ENCODE measurements at regions not wholly inside any gene's neighbourhood (a gene's known extent, or its start where the extent isn't known, plus 50 kb on each side); places are given as distances from the start of the nearest gene placed in this dataset.

DNA sequence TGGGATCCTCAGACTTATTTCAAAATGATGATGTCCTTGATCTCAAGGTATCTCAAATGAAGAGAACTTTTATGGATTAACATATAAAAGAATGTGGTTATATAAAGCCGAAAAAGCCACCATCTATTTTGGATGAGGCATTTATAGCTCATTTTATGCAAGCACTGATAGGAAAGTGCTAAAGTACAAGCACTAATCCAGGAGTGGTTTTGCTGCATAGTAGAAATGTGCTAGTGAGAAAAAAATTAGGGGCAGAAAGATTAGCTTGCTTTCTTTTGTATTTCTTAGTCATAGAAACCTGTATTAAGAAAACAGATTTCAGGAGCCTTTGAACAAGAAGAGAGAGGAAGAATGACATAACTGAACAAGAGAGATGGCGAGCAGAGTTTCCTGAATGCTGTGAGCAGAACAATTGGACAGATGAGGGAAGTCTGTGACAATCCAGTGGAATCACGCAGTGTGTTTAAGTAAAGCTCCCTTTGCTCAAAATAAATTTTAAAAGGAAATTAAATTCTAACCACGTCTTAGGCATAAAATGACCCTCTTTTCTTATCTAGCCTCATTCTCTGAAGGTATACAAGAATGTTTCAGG is 238.2 kb upstream of the NOVA1 start:
- Histone ChIP-seq H2AFZ (ENCODE audit: low read depth, low read length) (no peak overlapping the region), H3K4me2 (ENCODE audit: insufficient read depth, low read length) (no peak overlapping the region), H3K79me2 (ENCODE audit: insufficient read depth, low read length) (no peaks in the 10 kb centered on the region), H4K20me1 (ENCODE audit: insufficient read depth, low read length) (no peaks in the 10 kb centered on the region), H3K4me1 (ENCODE audit: insufficient read depth, low read length) (no peaks in the 10 kb centered on the region), H3K4me3 (ENCODE audit: low read depth in 1 of 2, low read length in 2 of 2) (no peak overlapping the region), H3K9me3 (ENCODE audit: insufficient read depth, low read length, severe bottlenecking) (no peaks in the 10 kb centered on the region), H3K27me3 (ENCODE audit: insufficient read depth, low read length, poor library complexity) (no peaks in the 10 kb centered on the region), H3K27ac (ENCODE audit: low read length) (no peak overlapping the region), H3K36me3 (ENCODE audit: insufficient read depth, low read length) (no peaks in the 10 kb centered on the region), H3K9ac (ENCODE audit: low read depth, low read length) (no peak overlapping the region)
- DNase-seq: no peak
- TF ChIP-seq, protein P1, sequence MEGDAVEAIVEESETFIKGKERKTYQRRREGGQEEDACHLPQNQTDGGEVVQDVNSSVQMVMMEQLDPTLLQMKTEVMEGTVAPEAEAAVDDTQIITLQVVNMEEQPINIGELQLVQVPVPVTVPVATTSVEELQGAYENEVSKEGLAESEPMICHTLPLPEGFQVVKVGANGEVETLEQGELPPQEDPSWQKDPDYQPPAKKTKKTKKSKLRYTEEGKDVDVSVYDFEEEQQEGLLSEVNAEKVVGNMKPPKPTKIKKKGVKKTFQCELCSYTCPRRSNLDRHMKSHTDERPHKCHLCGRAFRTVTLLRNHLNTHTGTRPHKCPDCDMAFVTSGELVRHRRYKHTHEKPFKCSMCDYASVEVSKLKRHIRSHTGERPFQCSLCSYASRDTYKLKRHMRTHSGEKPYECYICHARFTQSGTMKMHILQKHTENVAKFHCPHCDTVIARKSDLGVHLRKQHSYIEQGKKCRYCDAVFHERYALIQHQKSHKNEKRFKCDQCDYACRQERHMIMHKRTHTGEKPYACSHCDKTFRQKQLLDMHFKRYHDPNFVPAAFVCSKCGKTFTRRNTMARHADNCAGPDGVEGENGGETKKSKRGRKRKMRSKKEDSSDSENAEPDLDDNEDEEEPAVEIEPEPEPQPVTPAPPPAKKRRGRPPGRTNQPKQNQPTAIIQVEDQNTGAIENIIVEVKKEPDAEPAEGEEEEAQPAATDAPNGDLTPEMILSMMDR (IDR thresholded peaks at IDR 0.05; ENCODE audit: borderline replicate concordance, extremely low read depth, low read length, poor library complexity, severe bottlenecking): no peak
- ATAC-seq (ENCODE audit: insufficient read depth, low read depth): no peak

DNA sequence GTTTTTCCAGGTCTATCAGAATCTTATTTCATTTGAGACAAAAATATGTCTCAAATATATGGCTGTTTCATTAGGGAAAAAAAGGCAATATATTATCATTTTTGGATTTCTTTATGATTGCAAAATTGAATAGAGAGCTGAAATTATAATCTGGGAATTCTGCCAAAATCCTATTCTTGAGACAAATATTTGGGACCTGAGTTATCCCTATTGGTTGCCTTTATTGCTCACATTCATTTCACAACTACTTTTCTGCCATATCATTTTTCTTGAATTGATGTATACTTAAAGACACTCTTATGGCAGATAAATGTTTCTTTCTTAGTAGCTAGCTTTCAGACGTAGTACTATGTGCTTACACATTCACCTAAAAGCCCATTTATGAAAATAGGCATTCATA is 241.6 kb upstream of the NOVA1 start:
- no peaks in the 10 kb centered on the region for H3K4me1 ChIP-seq (ENCODE audit: insufficient read depth, low read length)
- H3K79me2 ChIP-seq (ENCODE audit: insufficient read depth, low read length): no peaks in the 10 kb centered on the region
- H3K4me2 ChIP-seq (ENCODE audit: insufficient read depth, low read length): no peak overlapping the region
- H4K20me1 ChIP-seq (ENCODE audit: insufficient read depth, low read length): no peaks in the 10 kb centered on the region
- H3K4me3 ChIP-seq (ENCODE audit: low read depth in 1 of 2, low read length in 2 of 2): no peak overlapping the region
- H3K36me3 ChIP-seq (ENCODE audit: insufficient read depth, low read length): no peaks in the 10 kb centered on the region
- H3K9me3 ChIP-seq (ENCODE audit: insufficient read depth, low read length, severe bottlenecking): no peaks in the 10 kb centered on the region
- no peak for TF ChIP-seq EZH2 (IDR thresholded peaks at IDR 0.05; ENCODE audit: borderline replicate concordance, low read depth, low read length, severe bottlenecking)
- TF ChIP-seq, protein P1 (IDR thresholded peaks at IDR 0.05; ENCODE audit: borderline replicate concordance, extremely low read depth, low read length, poor library complexity, severe bottlenecking): no peak
- ATAC-seq (ENCODE audit: insufficient read depth, low read depth): no peak
- no peak overlapping the region for H3K9ac ChIP-seq (ENCODE audit: low read depth, low read length)
- DNase-seq: no peak
- H3K27ac ChIP-seq (ENCODE audit: low read length): no peak overlapping the region
- H2AFZ ChIP-seq (ENCODE audit: low read depth, low read length): no peak overlapping the region
- no peaks in the 10 kb centered on the region for H3K27me3 ChIP-seq (ENCODE audit: insufficient read depth, low read length, poor library complexity)

- no peak for DNase-seq
- Histone ChIP-seq H3K4me2 (ENCODE audit: insufficient read depth, low read length) (no peak overlapping the region), H3K9ac (ENCODE audit: low read depth, low read length) (no peak overlapping the region), H3K36me3 (ENCODE audit: insufficient read depth, low read length) (no peaks in the 10 kb centered on the region), H3K4me3 (ENCODE audit: low read depth in 1 of 2, low read length in 2 of 2) (no peak overlapping the region), H3K79me2 (ENCODE audit: insufficient read depth, low read length) (no peaks in the 10 kb centered on the region), H3K27ac (ENCODE audit: low read length) (no peak overlapping the region), H3K9me3 (ENCODE audit: insufficient read depth, low read length, severe bottlenecking) (no peaks in the 10 kb centered on the region), H2AFZ (ENCODE audit: low read depth, low read length) (no peak overlapping the region), H3K27me3 (ENCODE audit: insufficient read depth, low read length, poor library complexity) (no peaks in the 10 kb centered on the region), H3K4me1 (ENCODE audit: insufficient read depth, low read length) (no peaks in the 10 kb centered on the region), H4K20me1 (ENCODE audit: insufficient read depth, low read length) (no peaks in the 10 kb centered on the region)
- TF ChIP-seq EZH2 (IDR thresholded peaks at IDR 0.05; ENCODE audit: borderline replicate concordance, low read depth, low read length, severe bottlenecking): no peak
- TF ChIP-seq, protein P1 (IDR thresholded peaks at IDR 0.05; ENCODE audit: borderline replicate concordance, extremely low read depth, low read length, poor library complexity, severe bottlenecking): no peak
- no peak for ATAC-seq (ENCODE audit: insufficient read depth, low read depth)
Measured at GRCh38 chr14:26841326-26841725, 243.5 kb upstream of the NOVA1 start.
